ENCODE measurements at regions not wholly inside any gene's neighbourhood (a gene's known extent, or its start where the extent isn't known, plus 50 kb on each side); places are given as distances from the start of the nearest gene placed in this dataset.
A peak's percentile ranks its signal among the peaks of the same experiment; 100 is the strongest.
"Not testable (repeated sequence)": the region's sequence is repeated elsewhere in the genome, so short reads cannot be mapped to it uniquely, and the experiment has no call there.

- no peak overlapping the region for H3K4me3 Mint-ChIP-seq
- H3K36me3 Mint-ChIP-seq, result no peaks in the 10 kb centered on the region
- no peak for ATAC-seq
- H3K36me3 ChIP-seq (ENCODE audit: control insufficient read depth, insufficient read depth, low read length), result no peaks in the 10 kb centered on the region
- no peak for TF ChIP-seq CTCF (IDR thresholded peaks at IDR 0.05)
- H3K4me1 ChIP-seq (ENCODE audit: control insufficient read depth, insufficient read depth, low read length), result no peaks in the 10 kb centered on the region
- H3K4me1 Mint-ChIP-seq, result peaks cover 6 to 37% of the 10 kb centered on the region in 2 donors
- intact Hi-C loops (cut with micrococcal nuclease), result no loop called here
- H3K9me3 Mint-ChIP-seq, result no peaks in the 10 kb centered on the region
- H3K9me3 ChIP-seq (ENCODE audit: control insufficient read depth, insufficient read depth, low read length), result peaks cover 6% of the 10 kb centered on the region
- 84% methylated on average over 10 of the region's 12 CpGs for WGBS (ENCODE audit: insufficient coverage)
- no peaks in the 10 kb centered on the region for H3K27me3 ChIP-seq (ENCODE audit: control insufficient read depth, insufficient read depth, low read length)
- DNase-seq, result no peak
- H3K27ac ChIP-seq (ENCODE audit: low read length), result no peak overlapping the region
- H3K4me3 ChIP-seq (ENCODE audit: low read length), result no peak overlapping the region
- no peak overlapping the region for H3K27ac Mint-ChIP-seq
- no peaks in the 10 kb centered on the region for H3K27me3 Mint-ChIP-seq (ENCODE audit: low read depth in 2 of 2)
Observed at GRCh38 chr15:22229990-22230819, 149.9 kb downstream of the OR4M2 start.

GRCh38 chr15:22231603-22232002 is 151.3 kb downstream of the OR4M2 start:
- Histone ChIP-seq H3K4me1 (ENCODE audit: control insufficient read depth, insufficient read depth, low read length) (no peaks in the 10 kb centered on the region), H3K36me3 (ENCODE audit: control insufficient read depth, insufficient read depth, low read length) (no peaks in the 10 kb centered on the region), H3K9me3 (ENCODE audit: control insufficient read depth, insufficient read depth, low read length) (peaks cover 6% of the 10 kb centered on the region), H3K27me3 (ENCODE audit: control insufficient read depth, insufficient read depth, low read length) (no peaks in the 10 kb centered on the region), H3K4me3 (ENCODE audit: low read length) (no peak overlapping the region), H3K27ac (ENCODE audit: low read length) (no peak overlapping the region)
- intact Hi-C loops (cut with micrococcal nuclease), result loop anchor here (2.0 kb wide), 1 partner anchor 21 kb away; no protein-coding TSS in a partner anchor
- no peak overlapping the region for H3K27ac Mint-ChIP-seq
- DNase-seq, result no peak
- ATAC-seq, result no peak
- H3K4me1 Mint-ChIP-seq, result peaks cover 0 to 24% of the 10 kb centered on the region in 2 donors
- no peaks in the 10 kb centered on the region for H3K27me3 Mint-ChIP-seq (ENCODE audit: low read depth in 2 of 2)
- H3K36me3 Mint-ChIP-seq, result no peaks in the 10 kb centered on the region
- no peak overlapping the region for H3K4me3 Mint-ChIP-seq
- no peak for TF ChIP-seq CTCF (IDR thresholded peaks at IDR 0.05)
- 62% methylated on average over 2 of the region's 2 CpGs for WGBS (ENCODE audit: insufficient coverage)
- H3K9me3 Mint-ChIP-seq, result no peaks in the 10 kb centered on the region

GRCh38 chr15:22232675-22233074 is 152.3 kb downstream of the OR4M2 start:
- Mint-ChIP-seq H3K27ac (peak overlapping the region in 1 of 2 donors; percentile 3), H3K27me3 (ENCODE audit: low read depth in 2 of 2) (no peaks in the 10 kb centered on the region), H3K4me3 (no peak overlapping the region), H3K4me1 (peaks cover 1 to 21% of the 10 kb centered on the region in 2 donors), H3K9me3 (no peaks in the 10 kb centered on the region), H3K36me3 (no peaks in the 10 kb centered on the region)
- no peaks in the 10 kb centered on the region for H3K4me1 ChIP-seq (ENCODE audit: control insufficient read depth, insufficient read depth, low read length)
- H3K4me3 ChIP-seq (ENCODE audit: low read length), result no peak overlapping the region
- no peak for TF ChIP-seq CTCF (IDR thresholded peaks at IDR 0.05)
- intact Hi-C loops (cut with micrococcal nuclease), result loop anchor here (2.0 kb wide), 1 partner anchor 20 kb away; no protein-coding TSS in a partner anchor
- no peaks in the 10 kb centered on the region for H3K27me3 ChIP-seq (ENCODE audit: control insufficient read depth, insufficient read depth, low read length)
- DNase-seq (no peak), ATAC-seq (no peak)
- WGBS (ENCODE audit: insufficient coverage), result 88% methylated on average over 3 of the region's 3 CpGs
- H3K27ac ChIP-seq (ENCODE audit: low read length), result no peak overlapping the region
- H3K36me3 ChIP-seq (ENCODE audit: control insufficient read depth, insufficient read depth, low read length), result no peaks in the 10 kb centered on the region
- H3K9me3 ChIP-seq (ENCODE audit: control insufficient read depth, insufficient read depth, low read length), result peaks cover 6% of the 10 kb centered on the region

- H3K27me3 ChIP-seq (ENCODE audit: control insufficient read depth, insufficient read depth, low read length); H3K36me3 Mint-ChIP-seq; H3K27me3 Mint-ChIP-seq (ENCODE audit: low read depth in 2 of 2); H3K4me3 Mint-ChIP-seq; intact Hi-C loops (cut with micrococcal nuclease); DNase-seq; ATAC-seq; H3K9me3 Mint-ChIP-seq; H3K9me3 ChIP-seq (ENCODE audit: control insufficient read depth, insufficient read depth, low read length); H3K36me3 ChIP-seq (ENCODE audit: control insufficient read depth, insufficient read depth, low read length); H3K4me3 ChIP-seq (ENCODE audit: low read length); H3K27ac ChIP-seq (ENCODE audit: low read length): not testable (repeated sequence)
- Mint-ChIP-seq H3K4me1 (peaks cover 4 to 44% of the 10 kb centered on the region in 2 donors), H3K27ac (peak overlapping the region in 1 of 2 donors; percentile 6)
- WGBS (ENCODE audit: insufficient coverage), result 86% methylated on average over 6 of the region's 7 CpGs
- peaks cover 16% of the 10 kb centered on the region for H3K4me1 ChIP-seq (ENCODE audit: control insufficient read depth, insufficient read depth, low read length)
Observed at GRCh38 chr15:22235261-22235930, 155.1 kb downstream of the OR4M2 start.

Measured in natural killer cell (primary cell).